Cardiac muscle cell (in vitro differentiated cells and primary cell): ENCODE measurements at regions not wholly inside any gene's neighbourhood (a gene's known extent, or its start where the extent isn't known, plus 50 kb on each side); places are given as distances from the start of the nearest gene placed in this dataset.

Experiments used
- DNase-seq, 2 donors: peaks; one replicate each; pipeline versions ENCODE4 v3.0.0 to v3.0.0-alpha.2; 2010 to 2017; ENCODE audit warnings: low read depth in 1 of 2, low spot score in 1 of 2
- H3K27ac ChIP-seq: fragments of 200-600 bp; sonication (generic); 2 replicates; pipeline ENCODE4 v1.5.1; 2016
- H3K27me3 ChIP-seq: fragments of 200-600 bp; sonication (generic); 2 replicates; pipeline ENCODE4 v1.6.0; 2016; ENCODE audit warnings: control low read depth
- H3K36me3 ChIP-seq: fragments of 200-600 bp; sonication (generic); 2 replicates; pipeline ENCODE4 v1.5.1; 2016; ENCODE audit warnings: control low read depth
- H3K4me1 ChIP-seq: fragments of 200-600 bp; sonication (generic); 2 replicates; pipeline ENCODE4 v1.8.1; 2017; ENCODE audit warnings: low read depth, mild to moderate bottlenecking, mixed run types
- H3K4me3 ChIP-seq: fragments of 200-600 bp; sonication (generic); 2 replicates; pipeline ENCODE4 v1.5.1; 2016; ENCODE audit warnings: mild to moderate bottlenecking
- H3K9me3 ChIP-seq: fragments of 200-600 bp; sonication (generic); 2 replicates; pipeline ENCODE4 v1.5.1; 2017; ENCODE audit warnings: low read depth, mild to moderate bottlenecking, control low read depth
- CTCF ChIP-seq: IDR thresholded peaks from 2 replicates; pipeline ENCODE4 v1.5.1; 2012; ENCODE audit warnings: low read depth, mild to moderate bottlenecking, low read length

- Histone ChIP-seq H3K4me1 (no peaks in the 10 kb centered on the region), H3K9me3 (no peaks in the 10 kb centered on the region), H3K4me3 (no peak overlapping the region), H3K36me3 (no peaks in the 10 kb centered on the region), H3K27me3 (no peaks in the 10 kb centered on the region), H3K27ac (no peak overlapping the region)
- no peak for TF ChIP-seq CTCF
- DNase-seq, result no peak
Observed at GRCh38 chr1:200248541-200248940, 161.3 kb downstream of the ZNF281 start.

GRCh38 chr1:200247518-200247917 lies 162.3 kb downstream of the ZNF281 start:
- TF ChIP-seq CTCF, result no peak

GRCh38 chr1:200245473-200245872 lies 164.4 kb downstream of the ZNF281 start:
- no peaks in the 10 kb centered on the region for H3K36me3 ChIP-seq
- no peaks in the 10 kb centered on the region for H3K27me3 ChIP-seq
- no peak for TF ChIP-seq CTCF
- H3K27ac ChIP-seq, result no peak overlapping the region
- peak in 1 of 2 donors; percentile 22 for DNase-seq
- H3K4me3 ChIP-seq, result no peak overlapping the region
- H3K9me3 ChIP-seq, result no peaks in the 10 kb centered on the region
- no peaks in the 10 kb centered on the region for H3K4me1 ChIP-seq

More at GRCh38 chr1:200247518-200247917, 162.3 kb downstream of the ZNF281 start:
- Histone ChIP-seq H3K27ac (no peak overlapping the region), H3K36me3 (no peaks in the 10 kb centered on the region), H3K4me3 (no peak overlapping the region), H3K27me3 (no peaks in the 10 kb centered on the region), H3K4me1 (no peaks in the 10 kb centered on the region), H3K9me3 (no peaks in the 10 kb centered on the region)
- DNase-seq, result peak in 1 of 2 donors; percentile 31

- Histone ChIP-seq H3K36me3 (no peaks in the 10 kb centered on the region), H3K4me1 (no peaks in the 10 kb centered on the region), H3K27ac (no peak overlapping the region), H3K4me3 (no peak overlapping the region), H3K9me3 (no peaks in the 10 kb centered on the region), H3K27me3 (no peaks in the 10 kb centered on the region)
- DNase-seq, result no peak
- TF ChIP-seq CTCF, result no peak
Observed at GRCh38 chr1:200243042-200243437, 166.8 kb downstream of the ZNF281 start.

- DNase-seq, result peak; percentile 25 to 60
- Histone ChIP-seq H3K27ac (no peak overlapping the region), H3K27me3 (no peaks in the 10 kb centered on the region), H3K4me3 (no peak overlapping the region), H3K9me3 (no peaks in the 10 kb centered on the region), H3K36me3 (no peaks in the 10 kb centered on the region), H3K4me1 (no peaks in the 10 kb centered on the region)
- no peak for TF ChIP-seq CTCF
Observed at GRCh38 chr1:200242110-200243041, 167.5 kb downstream of the ZNF281 start.
